Hematopoietic multipotent progenitor cell treated with erythropoietin and hydrocortisone succinate and interleukin-3 and kit ligand, for 17 days (in vitro differentiated cells): ENCODE measurements at regions not wholly inside any gene's neighbourhood (a gene's known extent, or its start where the extent isn't known, plus 50 kb on each side); places are given as distances from the start of the nearest gene placed in this dataset.
"Not testable (repeated sequence)": the region's sequence is repeated elsewhere in the genome, so short reads cannot be mapped to it uniquely, and the experiment has no call there.

ENCODE experiments used
- DNase-seq: peaks from one replicate; pipeline ENCODE4 v3.0.0-alpha.2; 2015; ENCODE audit warnings: low spot score

- no peak for DNase-seq
These were observed 368.0 kb upstream of the FAM98A start for GRCh38 chr2:33967103-33967502.

DNA sequence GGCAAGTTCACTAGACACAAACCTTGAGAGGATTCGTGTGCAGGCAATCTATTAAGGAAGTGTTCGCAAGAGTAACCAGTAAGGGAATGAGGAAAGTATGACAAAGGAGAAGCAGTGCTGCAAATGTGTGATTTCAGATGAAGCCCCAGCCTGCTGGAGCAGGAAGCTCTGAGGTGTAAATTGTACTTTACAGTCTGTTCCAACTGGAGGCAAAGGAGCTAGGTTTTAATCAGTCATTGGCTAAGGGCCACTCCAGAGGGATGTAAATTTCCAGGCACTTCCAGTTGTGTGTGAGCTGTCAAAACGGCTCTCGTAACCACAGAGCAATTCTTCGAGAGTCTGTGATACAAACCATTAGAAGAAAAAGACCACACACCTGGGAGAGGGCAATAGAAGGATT is 359.5 kb upstream of the FAM98A start:
- no peak for DNase-seq

DNA sequence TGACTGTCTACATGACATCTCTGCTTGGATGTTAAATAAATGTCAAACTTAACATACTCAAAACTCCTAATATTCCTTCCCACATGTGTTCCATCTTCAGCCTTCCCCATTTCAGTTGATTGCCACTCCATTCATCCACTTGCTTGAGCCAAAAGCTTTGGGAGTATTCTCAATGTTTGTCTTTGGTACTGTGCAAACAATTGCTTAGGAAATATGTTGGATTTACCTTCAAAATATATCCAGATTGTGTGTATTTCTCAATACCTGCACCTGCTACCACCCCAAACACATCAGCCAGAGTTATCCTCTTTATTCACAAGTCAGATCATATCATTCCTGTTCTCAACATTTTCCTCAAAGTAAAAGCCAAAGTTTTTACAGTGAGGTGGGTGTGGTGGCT is 350.3 kb upstream of the FAM98A start:
- no peak for DNase-seq

GRCh38 chr2:33946193-33946592 is 347.1 kb upstream of the FAM98A start:
- no peak for DNase-seq

DNA sequence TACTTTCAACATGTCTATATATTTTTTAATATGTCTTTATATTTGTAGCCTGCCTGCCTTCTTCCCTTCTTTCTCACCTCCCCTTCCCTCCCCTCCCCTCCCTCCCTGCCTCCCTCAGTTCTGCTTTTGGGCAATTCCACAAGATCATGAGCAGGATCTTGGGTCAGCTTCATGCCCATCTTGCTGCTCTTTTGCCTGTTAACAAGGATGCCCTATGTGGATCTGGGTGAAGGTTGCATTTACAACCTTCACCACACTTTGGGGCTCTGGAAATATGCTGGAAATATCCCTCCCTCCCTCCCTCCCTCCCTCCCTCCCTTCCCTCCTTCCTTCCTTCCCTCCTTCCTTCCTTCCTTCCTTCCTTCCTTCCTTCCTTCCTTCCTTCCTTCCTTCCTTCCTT is 334.1 kb upstream of the FAM98A start:
- DNase-seq: no peak

DNA sequence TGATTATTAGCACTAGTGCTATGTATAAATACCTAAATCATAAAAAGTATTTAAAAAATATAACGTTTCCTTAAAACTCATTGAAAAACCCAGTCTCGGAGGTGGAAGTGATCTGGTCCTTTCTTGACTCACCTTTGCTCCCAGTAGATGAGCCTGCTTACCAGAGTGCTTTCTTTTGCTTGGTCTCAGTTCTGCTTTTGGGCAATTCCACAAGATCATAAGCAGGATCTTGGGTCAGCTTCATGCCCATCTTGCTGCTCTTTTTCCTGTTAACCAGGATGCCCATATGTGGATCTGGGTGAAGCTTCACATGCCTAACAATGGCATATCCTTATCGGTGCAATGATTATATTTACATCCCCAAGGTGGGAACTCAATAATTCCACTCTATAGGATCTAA is 332.1 kb upstream of the FAM98A start:
- DNase-seq: no peak

GRCh38 chr2:33929467-33929866 is 330.4 kb upstream of the FAM98A start:
- DNase-seq: no peak

GRCh38 chr2:33927756-33928155 is 328.7 kb upstream of the FAM98A start:
- no peak for DNase-seq

DNA sequence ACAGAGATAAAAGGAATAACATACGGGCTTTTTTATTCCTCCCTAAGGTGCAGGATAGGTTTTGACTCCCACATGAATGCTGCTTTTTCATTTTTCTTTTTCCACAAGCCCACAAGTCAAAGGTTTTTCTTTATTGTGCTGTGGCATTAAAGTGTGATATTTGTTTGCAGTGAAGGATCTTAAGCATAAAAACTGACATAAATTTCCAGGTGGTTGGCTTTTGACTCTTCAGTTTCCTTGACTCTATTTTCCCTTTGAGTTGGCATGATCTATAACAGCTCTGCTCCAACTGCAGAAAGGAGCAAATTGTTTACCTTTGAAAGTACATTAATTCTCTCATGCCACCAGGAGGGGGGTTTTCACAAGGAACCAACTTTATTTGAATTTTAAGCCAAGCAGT is 326.2 kb upstream of the FAM98A start:
- DNase-seq: no peak

DNA sequence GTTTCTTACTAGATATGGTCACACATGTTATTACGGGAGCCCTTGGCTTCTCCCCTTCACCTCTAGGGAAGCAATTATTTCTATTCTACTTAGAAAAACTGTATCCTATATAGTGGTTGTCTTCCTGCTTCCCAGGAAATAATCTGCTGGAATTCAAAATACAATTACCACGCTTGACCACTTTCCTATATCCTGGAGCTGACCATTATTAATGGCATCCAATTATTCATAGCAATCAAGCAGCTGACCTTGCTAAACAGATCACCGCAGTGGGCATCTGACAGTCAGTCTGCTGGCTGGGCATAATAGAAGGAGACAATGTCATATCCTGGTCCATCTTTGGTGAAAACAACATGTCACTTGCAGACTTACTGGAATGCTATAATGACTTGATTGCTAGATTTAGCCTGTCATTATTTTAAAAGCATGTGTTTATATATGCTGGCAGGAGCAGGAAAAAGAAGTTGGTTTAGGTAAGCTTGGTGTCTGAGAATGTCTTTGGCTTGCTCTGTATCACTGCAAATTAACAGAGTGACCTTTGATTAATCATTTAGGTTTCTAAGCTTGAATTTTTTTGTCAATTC is 325.6 kb upstream of the FAM98A start:
- no peak for DNase-seq

- no peak for DNase-seq
These were observed 318.2 kb upstream of the FAM98A start for GRCh38 chr2:33917252-33917651.

- DNase-seq: no peak
These were observed 314.0 kb upstream of the FAM98A start for GRCh38 chr2:33913071-33913616.

DNA sequence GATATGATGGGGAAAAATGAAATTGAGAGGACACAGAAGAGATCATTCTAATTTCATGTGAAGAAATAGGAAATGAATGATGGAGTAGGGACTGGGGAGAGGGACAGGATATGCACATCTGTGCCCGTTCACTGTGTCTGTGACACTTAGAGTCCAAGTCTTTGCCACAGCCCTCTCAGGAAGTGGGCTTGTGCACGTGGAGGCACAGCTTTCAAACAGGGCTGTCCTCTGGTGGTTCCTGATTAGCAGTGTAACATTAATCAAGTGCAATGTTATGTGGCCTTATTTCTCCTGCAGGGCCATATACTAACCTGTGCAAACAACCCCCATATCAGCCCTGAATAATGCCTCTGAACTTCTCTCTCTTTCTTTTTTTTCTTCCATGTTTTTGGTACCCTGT is 312.2 kb upstream of the FAM98A start:
- DNase-seq: no peak

- DNase-seq: no peak
These were observed 311.0 kb upstream of the FAM98A start for GRCh38 chr2:33909945-33910695.

- DNase-seq: no peak
These were observed 308.8 kb upstream of the FAM98A start for GRCh38 chr2:33907866-33908265.

GRCh38 chr2:33906129-33906528 is 307.0 kb upstream of the FAM98A start:
- DNase-seq: not testable (repeated sequence)

- no peak for DNase-seq
These were observed 305.7 kb upstream of the FAM98A start for GRCh38 chr2:33904801-33905200.

DNA sequence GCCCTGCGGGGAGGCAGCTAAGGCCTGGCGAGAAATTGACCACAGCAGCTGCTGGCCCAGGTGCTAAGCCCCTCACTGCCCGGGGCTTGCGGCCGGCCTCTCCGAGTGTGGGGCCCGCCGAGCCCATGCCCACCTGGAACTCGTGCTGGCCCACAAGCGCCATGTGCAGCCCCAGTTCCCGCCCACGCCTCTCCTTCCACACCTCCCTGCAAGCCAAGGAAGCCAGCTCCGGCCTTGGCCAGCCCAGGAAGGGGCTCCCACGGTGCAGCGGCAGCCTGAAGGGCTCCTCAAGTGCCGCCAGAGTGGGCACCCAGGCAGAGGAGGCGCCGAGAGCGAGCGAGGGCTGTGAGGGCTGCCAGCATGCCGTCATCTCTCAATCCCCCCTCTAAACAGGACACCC is 304.6 kb upstream of the FAM98A start:
- DNase-seq: no peak

DNA sequence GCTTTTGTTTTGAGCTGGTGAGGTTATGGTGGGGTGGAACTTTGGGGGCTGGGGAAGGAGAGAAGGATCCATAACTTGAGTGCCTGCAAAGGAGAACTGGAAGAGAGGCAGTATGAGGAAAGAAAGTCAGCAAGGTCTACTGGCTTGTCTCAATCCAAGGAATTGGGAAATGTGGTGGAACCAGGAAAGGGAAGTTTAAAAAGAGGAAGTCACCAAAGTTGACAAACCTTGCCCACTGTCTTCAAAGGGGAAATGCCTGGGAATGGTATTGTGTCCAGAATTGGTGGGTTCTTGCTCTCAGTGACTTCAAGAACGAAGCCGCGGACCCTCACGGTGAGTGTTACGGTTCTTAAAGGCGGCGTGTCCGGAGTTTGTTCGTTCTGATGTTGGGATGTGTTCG is 304.1 kb upstream of the FAM98A start:
- no peak for DNase-seq

GRCh38 chr2:33900610-33901009 is 301.5 kb upstream of the FAM98A start:
- DNase-seq: no peak

DNA sequence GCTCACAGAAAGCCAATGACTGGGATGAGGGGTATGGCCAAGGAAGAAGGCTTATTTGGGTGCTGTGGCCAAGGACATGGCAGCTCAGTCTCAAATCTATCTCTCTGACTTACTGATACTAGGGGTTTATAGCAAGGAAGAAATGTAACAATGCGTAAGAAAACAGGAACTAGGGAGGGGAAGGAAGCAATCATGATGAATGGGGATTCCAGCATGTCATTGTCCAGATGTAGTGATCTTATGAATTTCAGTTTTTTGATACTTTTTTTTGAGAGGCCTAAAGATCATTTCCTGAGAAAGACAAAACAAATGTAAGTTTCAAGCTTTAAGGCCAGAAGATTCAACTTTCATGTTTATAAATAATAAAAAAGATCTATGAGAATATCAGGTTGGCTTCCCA is 298.6 kb upstream of the FAM98A start:
- DNase-seq: no peak

GRCh38 chr2:33893824-33894223 is 294.7 kb upstream of the FAM98A start:
- DNase-seq: no peak

DNA sequence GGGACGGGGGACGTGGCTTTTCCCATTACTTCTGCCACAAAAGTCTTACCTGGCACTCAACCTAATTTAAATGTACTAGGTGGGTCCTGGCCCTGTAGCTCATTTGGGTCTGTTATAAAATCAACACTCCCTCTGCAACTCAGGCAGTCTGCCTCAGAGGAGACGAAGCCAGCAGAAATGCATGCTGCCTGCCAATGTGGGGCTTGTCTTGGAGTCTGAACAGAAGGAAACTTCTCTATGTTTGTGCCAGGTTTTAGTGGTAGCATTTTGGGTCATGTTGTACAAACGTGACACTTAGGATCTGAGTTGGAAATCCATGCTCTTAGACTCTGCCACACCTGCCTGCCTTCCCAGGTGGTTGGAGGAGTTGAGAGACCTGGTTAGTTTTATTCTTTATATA is 292.5 kb upstream of the FAM98A start:
- DNase-seq: no peak

- DNase-seq: no peak
These were observed 291.6 kb upstream of the FAM98A start for GRCh38 chr2:33890686-33891085.
